ENCODE measurements at regions not wholly inside any gene's neighbourhood (a gene's known extent, or its start where the extent isn't known, plus 50 kb on each side); places are given as distances from the start of the nearest gene placed in this dataset.
"Not testable (repeated sequence)": the region's sequence is repeated elsewhere in the genome, so short reads cannot be mapped to it uniquely, and the experiment has no call there.

DNA sequence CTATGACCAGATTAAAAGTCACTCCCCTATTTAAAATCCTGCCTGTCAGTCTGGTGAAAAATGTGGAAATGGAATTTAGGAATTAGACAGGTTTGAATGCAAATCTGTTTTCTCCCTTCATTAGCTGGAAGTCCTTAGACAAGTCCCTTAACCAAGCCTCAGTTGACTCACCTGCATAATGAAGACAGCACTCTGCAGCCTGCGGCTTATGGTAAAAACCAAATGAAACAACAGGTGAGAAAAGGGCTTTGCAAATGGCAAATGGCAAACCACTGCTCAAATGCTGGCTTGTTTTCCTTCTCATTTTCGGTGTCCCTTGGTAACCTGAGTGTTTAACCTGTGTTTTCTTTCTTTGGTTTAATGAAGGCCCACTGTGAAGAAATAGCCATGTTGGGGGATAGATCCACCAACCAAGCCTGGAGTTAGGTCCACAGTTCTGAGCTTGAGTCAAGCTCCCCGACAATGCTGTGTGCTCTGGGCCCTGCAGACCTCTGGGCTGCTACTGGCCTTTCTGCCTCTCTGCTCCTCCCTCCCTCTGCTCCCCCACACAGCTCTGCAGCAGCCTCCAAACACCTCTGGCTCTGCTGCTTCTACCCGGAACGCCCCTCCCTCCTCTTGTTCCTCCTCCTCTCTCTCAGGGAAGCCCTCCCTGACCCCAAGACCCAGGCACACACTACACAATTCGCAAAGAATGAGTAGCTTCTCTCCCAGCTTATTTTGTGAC lies 641.8 kb downstream of the MATN1 start:
- H3K27ac Mint-ChIP-seq (ENCODE audit: unreplicated experiment), result no peak overlapping the region
- H3K4me1 Mint-ChIP-seq (ENCODE audit: unreplicated experiment), result peaks cover 8% of the 10 kb centered on the region
- DNase-seq (ENCODE audit: low spot score), result no peak
- no peak overlapping the region for H3K4me3 Mint-ChIP-seq (ENCODE audit: unreplicated experiment)
- H3K9me3 Mint-ChIP-seq (ENCODE audit: unreplicated experiment), result peaks cover 9% of the 10 kb centered on the region
- TF ChIP-seq, protein P1, sequence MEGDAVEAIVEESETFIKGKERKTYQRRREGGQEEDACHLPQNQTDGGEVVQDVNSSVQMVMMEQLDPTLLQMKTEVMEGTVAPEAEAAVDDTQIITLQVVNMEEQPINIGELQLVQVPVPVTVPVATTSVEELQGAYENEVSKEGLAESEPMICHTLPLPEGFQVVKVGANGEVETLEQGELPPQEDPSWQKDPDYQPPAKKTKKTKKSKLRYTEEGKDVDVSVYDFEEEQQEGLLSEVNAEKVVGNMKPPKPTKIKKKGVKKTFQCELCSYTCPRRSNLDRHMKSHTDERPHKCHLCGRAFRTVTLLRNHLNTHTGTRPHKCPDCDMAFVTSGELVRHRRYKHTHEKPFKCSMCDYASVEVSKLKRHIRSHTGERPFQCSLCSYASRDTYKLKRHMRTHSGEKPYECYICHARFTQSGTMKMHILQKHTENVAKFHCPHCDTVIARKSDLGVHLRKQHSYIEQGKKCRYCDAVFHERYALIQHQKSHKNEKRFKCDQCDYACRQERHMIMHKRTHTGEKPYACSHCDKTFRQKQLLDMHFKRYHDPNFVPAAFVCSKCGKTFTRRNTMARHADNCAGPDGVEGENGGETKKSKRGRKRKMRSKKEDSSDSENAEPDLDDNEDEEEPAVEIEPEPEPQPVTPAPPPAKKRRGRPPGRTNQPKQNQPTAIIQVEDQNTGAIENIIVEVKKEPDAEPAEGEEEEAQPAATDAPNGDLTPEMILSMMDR (IDR thresholded peaks at IDR 0.05; ENCODE audit: unreplicated experiment), result no peak
- H3K27me3 Mint-ChIP-seq (ENCODE audit: unreplicated experiment), result peaks cover 2% of the 10 kb centered on the region
- no peaks in the 10 kb centered on the region for H3K36me3 Mint-ChIP-seq (ENCODE audit: low read depth, unreplicated experiment)

DNA sequence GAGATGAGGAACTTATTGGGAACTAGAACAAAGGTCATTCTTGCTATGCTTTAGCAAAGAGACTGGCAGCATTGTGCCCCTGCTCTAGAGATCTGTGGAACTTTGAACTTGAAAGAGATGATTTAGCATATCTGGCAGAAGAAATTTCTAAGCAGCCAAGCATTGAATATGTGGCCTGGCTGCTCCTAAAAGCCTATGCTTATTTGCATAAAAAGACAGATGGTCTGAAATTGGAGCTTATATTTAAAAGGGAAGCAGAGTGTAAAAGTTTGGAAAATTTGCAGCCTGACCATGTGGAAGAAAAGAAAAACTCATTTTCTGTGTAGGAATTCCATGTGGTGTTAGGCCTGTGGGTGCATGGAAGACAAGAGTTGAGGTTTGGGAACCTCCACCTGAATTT lies 647.5 kb downstream of the MATN1 start:
- not testable (repeated sequence) for H3K27me3 Mint-ChIP-seq (ENCODE audit: unreplicated experiment); DNase-seq (ENCODE audit: low spot score); H3K27ac Mint-ChIP-seq (ENCODE audit: unreplicated experiment)

DNA sequence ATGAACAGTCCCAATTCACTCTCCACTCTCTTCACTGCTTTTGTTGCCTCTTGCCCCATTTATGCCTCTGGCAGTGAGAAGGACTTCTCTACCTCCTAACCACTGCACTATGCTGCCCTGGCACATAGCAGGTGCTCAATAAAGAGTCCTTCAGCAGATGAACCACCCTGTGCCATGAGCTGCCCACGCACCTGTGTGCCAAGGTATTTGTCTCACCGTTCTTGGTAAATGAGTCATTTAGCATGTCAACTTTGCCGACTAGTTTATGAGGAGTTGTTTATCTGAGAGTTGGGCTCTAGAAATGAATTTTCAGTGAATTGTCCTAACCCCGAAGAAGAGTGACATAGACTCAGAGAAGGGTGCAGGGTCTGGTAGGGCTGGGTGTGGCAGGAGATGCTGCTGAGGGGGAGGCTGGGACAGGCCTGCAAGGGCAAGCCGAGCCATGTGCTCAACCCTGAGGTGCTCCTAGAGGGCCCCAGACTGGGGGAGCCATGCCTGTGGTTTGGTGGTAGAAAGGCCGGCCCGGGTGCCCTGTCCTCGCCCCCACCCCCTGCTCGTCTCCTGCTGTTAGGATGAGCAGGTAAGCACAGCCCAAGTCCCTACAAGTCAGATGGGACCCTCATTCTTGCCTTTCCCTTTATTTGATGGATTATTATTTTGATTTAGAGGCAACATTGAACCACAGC lies 654.5 kb downstream of the MATN1 start:
- H3K9me3 Mint-ChIP-seq (ENCODE audit: unreplicated experiment), result no peaks in the 10 kb centered on the region
- H3K27ac Mint-ChIP-seq (ENCODE audit: unreplicated experiment), result no peak overlapping the region
- no peak for DNase-seq (ENCODE audit: low spot score)
- TF ChIP-seq, protein P1 (IDR thresholded peaks at IDR 0.05; ENCODE audit: unreplicated experiment), result no peak
- H3K27me3 Mint-ChIP-seq (ENCODE audit: unreplicated experiment), result no peaks in the 10 kb centered on the region
- H3K4me1 Mint-ChIP-seq (ENCODE audit: unreplicated experiment), result peaks cover 3% of the 10 kb centered on the region
- no peaks in the 10 kb centered on the region for H3K36me3 Mint-ChIP-seq (ENCODE audit: low read depth, unreplicated experiment)
- no peak overlapping the region for H3K4me3 Mint-ChIP-seq (ENCODE audit: unreplicated experiment)

More for the DNA sequence above, 647.5 kb downstream of the MATN1 start:
- H3K36me3 Mint-ChIP-seq (ENCODE audit: low read depth, unreplicated experiment); H3K4me3 Mint-ChIP-seq (ENCODE audit: unreplicated experiment); H3K4me1 Mint-ChIP-seq (ENCODE audit: unreplicated experiment); H3K9me3 Mint-ChIP-seq (ENCODE audit: unreplicated experiment): not testable (repeated sequence)

DNA sequence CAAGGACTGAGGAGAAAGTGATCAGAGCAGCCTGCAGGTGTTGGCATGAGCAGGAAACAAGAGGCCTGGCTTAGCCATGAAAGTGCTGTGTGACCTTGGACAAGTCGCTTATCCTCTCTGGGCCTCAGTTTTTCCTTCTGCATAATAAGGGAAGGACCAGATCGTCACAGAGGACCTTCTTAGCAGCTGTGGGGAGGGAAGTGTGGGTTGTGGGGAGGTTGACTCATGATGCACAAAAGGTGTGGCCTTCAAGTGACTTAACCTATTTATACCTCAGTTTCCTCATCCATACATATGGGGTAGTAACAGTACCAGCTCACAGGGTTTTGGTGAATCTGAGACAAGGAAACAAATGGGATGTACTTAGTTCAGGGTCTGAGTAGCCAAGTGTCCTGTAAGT lies 658.8 kb downstream of the MATN1 start:
- Mint-ChIP-seq H3K27ac (ENCODE audit: unreplicated experiment) (no peak overlapping the region), H3K4me3 (ENCODE audit: unreplicated experiment) (no peak overlapping the region), H3K9me3 (ENCODE audit: unreplicated experiment) (no peaks in the 10 kb centered on the region), H3K27me3 (ENCODE audit: unreplicated experiment) (no peaks in the 10 kb centered on the region), H3K4me1 (ENCODE audit: unreplicated experiment) (peaks cover 3% of the 10 kb centered on the region), H3K36me3 (ENCODE audit: low read depth, unreplicated experiment) (no peaks in the 10 kb centered on the region)
- TF ChIP-seq, protein P1 (IDR thresholded peaks at IDR 0.05; ENCODE audit: unreplicated experiment), result no peak
- DNase-seq (ENCODE audit: low spot score), result no peak

DNA sequence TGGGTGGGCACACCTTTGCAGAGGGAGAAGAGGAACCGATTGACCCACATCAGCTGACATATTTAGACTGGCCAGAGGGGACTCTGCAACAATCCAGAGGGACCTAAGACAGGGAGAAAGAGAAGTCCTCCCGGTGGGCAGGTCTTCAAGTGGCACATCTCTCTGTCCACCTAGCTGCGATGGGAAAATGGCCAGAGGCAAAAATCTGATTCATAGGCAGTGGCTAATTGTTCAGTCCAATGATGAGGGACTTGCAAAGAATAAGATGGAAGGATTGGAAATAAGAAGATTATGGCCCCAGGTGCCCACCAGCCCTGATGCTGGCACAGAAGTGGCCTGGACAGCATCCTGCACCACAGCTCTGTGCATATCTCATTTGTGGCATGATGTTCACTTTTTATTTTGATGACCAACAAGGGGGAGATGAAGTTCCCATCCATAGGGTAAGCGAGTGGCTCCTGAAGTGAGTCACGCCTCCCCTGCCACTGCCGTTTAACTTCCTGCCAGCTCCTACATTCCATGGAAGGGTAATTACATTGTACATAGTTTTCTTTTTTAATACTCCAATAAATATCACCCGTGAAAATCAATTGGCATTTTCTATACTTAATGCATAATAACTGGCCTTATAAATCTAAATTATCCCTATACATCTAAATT lies 659.6 kb downstream of the MATN1 start:
- peaks cover 3% of the 10 kb centered on the region for H3K4me1 Mint-ChIP-seq (ENCODE audit: unreplicated experiment)
- H3K9me3 Mint-ChIP-seq (ENCODE audit: unreplicated experiment), result no peaks in the 10 kb centered on the region
- no peak overlapping the region for H3K4me3 Mint-ChIP-seq (ENCODE audit: unreplicated experiment)
- H3K36me3 Mint-ChIP-seq (ENCODE audit: low read depth, unreplicated experiment), result no peaks in the 10 kb centered on the region
- no peak overlapping the region for H3K27ac Mint-ChIP-seq (ENCODE audit: unreplicated experiment)
- TF ChIP-seq, protein P1 (IDR thresholded peaks at IDR 0.05; ENCODE audit: unreplicated experiment), result no peak
- no peaks in the 10 kb centered on the region for H3K27me3 Mint-ChIP-seq (ENCODE audit: unreplicated experiment)
- DNase-seq (ENCODE audit: low spot score), result no peak

Measured in endothelial cell (in vitro differentiated cells).